ENCODE measurements at regions not wholly inside any gene's neighbourhood (a gene's known extent, or its start where the extent isn't known, plus 50 kb on each side); places are given as distances from the start of the nearest gene placed in this dataset.

- Mint-ChIP-seq H3K4me1 (peaks cover 6% of the 10 kb centered on the region), H3K27me3 (ENCODE audit: low read depth) (no peaks in the 10 kb centered on the region), H3K36me3 (ENCODE audit: low read depth) (no peaks in the 10 kb centered on the region), H3K27ac (no peak overlapping the region), H3K9me3 (no peaks in the 10 kb centered on the region), H3K4me3 (no peak overlapping the region)
- TF ChIP-seq CTCF (IDR thresholded peaks at IDR 0.05; ENCODE audit: unreplicated experiment in 3 of 3): no peak
Observed at GRCh38 chr7:12982178-12982577, 294.7 kb downstream of the ARL4A start.

GRCh38 chr7:12984117-12984516 is 296.7 kb downstream of the ARL4A start:
- H3K4me3 Mint-ChIP-seq: no peak overlapping the region
- peaks cover 4% of the 10 kb centered on the region for H3K4me1 Mint-ChIP-seq
- no peaks in the 10 kb centered on the region for H3K9me3 Mint-ChIP-seq
- no peak for TF ChIP-seq CTCF (IDR thresholded peaks at IDR 0.05; ENCODE audit: unreplicated experiment in 3 of 3)
- no peaks in the 10 kb centered on the region for H3K36me3 Mint-ChIP-seq (ENCODE audit: low read depth)
- no peaks in the 10 kb centered on the region for H3K27me3 Mint-ChIP-seq (ENCODE audit: low read depth)
- H3K27ac Mint-ChIP-seq: no peak overlapping the region

- Mint-ChIP-seq H3K4me1 (no peaks in the 10 kb centered on the region), H3K9me3 (no peaks in the 10 kb centered on the region), H3K27ac (no peak overlapping the region), H3K36me3 (ENCODE audit: low read depth) (no peaks in the 10 kb centered on the region), H3K27me3 (ENCODE audit: low read depth) (no peaks in the 10 kb centered on the region), H3K4me3 (no peak overlapping the region)
- no peak for TF ChIP-seq CTCF (IDR thresholded peaks at IDR 0.05; ENCODE audit: unreplicated experiment in 3 of 3)
Observed at GRCh38 chr7:12985228-12985627, 297.8 kb downstream of the ARL4A start.

GRCh38 chr7:12985752-12986151 is 298.3 kb downstream of the ARL4A start:
- Mint-ChIP-seq H3K36me3 (ENCODE audit: low read depth) (no peaks in the 10 kb centered on the region), H3K27ac (no peak overlapping the region), H3K27me3 (ENCODE audit: low read depth) (no peaks in the 10 kb centered on the region), H3K4me3 (no peak overlapping the region), H3K4me1 (no peaks in the 10 kb centered on the region), H3K9me3 (no peaks in the 10 kb centered on the region)
- no peak for TF ChIP-seq CTCF (IDR thresholded peaks at IDR 0.05; ENCODE audit: unreplicated experiment in 3 of 3)

- no peaks in the 10 kb centered on the region for H3K4me1 Mint-ChIP-seq
Observed at GRCh38 chr7:12987238-12987637, 299.8 kb downstream of the ARL4A start.

More at GRCh38 chr7:12987238-12987637, 299.8 kb downstream of the ARL4A start:
- H3K36me3 Mint-ChIP-seq (ENCODE audit: low read depth): no peaks in the 10 kb centered on the region
- no peak overlapping the region for H3K4me3 Mint-ChIP-seq
- no peaks in the 10 kb centered on the region for H3K27me3 Mint-ChIP-seq (ENCODE audit: low read depth)
- no peaks in the 10 kb centered on the region for H3K9me3 Mint-ChIP-seq
- H3K27ac Mint-ChIP-seq: no peak overlapping the region
- TF ChIP-seq CTCF (IDR thresholded peaks at IDR 0.05; ENCODE audit: unreplicated experiment in 3 of 3): no peak
